Omental fat pad (tissue), 3 donors: ENCODE measurements at regions not wholly inside any gene's neighbourhood (a gene's known extent, or its start where the extent isn't known, plus 50 kb on each side); places are given as distances from the start of the nearest gene placed in this dataset.
"Not testable (repeated sequence)": the region's sequence is repeated elsewhere in the genome, so short reads cannot be mapped to it uniquely, and the experiment has no call there.

Experiments used
- ATAC-seq: fragments of 150-250 bp; one replicate; pipeline ENCODE4 v1.9.1; 2016; ENCODE audit warnings: mild to moderate bottlenecking, moderate library complexity; ENCODE audit not compliant: low FRiP score
- DNase-seq: peaks from one replicate; pipeline ENCODE4 v3.0.0-alpha.2; 2019; ENCODE audit warnings: low spot score
- TF ChIP-seq, protein P1 (sequence below), 3 donors: fragments of 450-650 bp; IDR thresholded peaks; one replicate each; pipeline ENCODE4 v1.5.1; 2016 to 2017; ENCODE audit warnings: antibody characterized with exemption in 3 of 3, mild to moderate bottlenecking in 3 of 3, moderate library complexity in 2 of 3

DNA sequence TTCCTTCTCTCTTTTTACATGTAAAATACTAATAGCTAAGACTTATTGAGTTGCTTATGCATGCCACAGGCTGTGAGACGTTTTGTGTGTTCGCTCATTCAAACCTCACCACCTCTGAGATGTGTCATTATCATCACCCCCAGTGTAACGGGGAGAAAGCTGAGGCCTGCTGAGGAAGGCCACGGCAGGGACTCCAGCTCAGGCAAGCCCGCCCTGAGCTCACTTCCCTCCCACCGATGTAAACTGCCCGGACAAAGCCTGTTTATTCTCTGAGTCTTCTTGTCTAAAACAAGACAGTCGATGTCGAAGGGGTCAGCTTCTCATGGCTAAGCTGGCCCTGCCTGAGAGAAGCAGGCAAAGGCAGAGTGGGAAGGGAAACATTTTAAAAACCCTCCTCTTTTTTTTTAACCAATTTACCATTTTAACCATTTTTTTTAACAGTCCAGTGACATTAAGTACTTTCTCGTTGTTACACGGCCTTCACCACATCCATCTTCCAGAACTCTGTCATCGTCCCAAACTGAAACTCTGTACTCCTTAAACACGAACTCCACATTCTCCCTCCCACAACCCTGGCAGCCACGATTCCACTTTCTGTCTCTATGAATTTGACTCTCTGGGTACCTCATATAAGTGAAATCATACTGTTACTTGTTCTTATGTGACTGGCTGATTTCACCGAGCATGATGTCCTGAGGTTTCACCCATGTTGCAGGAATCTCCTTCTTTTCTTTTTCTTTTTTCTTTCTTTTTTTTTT, 204.8 kb upstream of the GALNT2 start:
- ATAC-seq, result no peak
- TF ChIP-seq, protein P1, sequence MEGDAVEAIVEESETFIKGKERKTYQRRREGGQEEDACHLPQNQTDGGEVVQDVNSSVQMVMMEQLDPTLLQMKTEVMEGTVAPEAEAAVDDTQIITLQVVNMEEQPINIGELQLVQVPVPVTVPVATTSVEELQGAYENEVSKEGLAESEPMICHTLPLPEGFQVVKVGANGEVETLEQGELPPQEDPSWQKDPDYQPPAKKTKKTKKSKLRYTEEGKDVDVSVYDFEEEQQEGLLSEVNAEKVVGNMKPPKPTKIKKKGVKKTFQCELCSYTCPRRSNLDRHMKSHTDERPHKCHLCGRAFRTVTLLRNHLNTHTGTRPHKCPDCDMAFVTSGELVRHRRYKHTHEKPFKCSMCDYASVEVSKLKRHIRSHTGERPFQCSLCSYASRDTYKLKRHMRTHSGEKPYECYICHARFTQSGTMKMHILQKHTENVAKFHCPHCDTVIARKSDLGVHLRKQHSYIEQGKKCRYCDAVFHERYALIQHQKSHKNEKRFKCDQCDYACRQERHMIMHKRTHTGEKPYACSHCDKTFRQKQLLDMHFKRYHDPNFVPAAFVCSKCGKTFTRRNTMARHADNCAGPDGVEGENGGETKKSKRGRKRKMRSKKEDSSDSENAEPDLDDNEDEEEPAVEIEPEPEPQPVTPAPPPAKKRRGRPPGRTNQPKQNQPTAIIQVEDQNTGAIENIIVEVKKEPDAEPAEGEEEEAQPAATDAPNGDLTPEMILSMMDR (IDR thresholded peaks at IDR 0.05), result no peak
- no peak for DNase-seq

DNA sequence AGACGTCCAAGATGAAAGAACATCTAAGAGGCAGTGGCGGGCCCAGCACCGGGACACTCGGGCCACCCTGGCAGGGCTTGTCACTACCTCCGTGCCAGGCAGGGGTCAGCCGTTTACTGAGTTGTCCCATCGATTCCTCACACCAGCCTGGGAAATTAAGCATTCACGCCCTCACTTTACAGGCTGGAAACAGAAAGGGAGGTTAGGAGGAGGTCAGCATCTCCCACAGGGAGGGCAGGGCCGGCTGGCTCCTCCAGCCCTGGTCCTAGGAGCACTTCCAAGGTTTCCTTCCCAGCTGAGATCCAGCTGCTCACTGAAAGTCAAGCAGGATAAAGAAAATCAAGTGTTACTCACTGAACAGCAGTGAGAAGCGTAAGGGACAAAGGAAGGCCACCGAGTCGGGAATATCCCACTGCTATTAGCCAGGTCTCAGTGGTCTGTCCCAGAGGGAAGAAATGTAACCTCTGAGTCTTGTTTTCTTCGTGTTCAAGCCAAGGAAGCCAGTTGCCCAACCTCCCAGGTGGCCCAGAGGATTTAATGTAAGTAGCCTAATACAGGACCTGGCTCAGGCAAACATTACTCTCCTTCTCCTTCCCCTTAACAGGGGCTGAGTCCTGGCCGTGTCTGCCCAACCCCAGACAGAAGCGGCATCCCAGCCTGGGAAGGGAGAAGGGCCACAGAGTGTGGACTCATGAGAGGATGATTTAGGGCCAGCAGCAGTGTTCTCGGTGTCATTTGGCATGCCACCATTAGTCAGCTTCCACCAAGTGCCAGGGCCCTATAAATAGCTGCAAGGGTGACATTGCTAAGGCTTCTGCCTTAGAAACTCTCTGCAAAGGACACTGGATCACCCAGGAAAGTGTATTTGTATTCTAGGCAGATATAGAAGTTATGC, 203.1 kb upstream of the GALNT2 start:
- no peak for DNase-seq
- ATAC-seq, result no peak
- TF ChIP-seq, protein P1 (IDR thresholded peaks at IDR 0.05), result no peak

DNA sequence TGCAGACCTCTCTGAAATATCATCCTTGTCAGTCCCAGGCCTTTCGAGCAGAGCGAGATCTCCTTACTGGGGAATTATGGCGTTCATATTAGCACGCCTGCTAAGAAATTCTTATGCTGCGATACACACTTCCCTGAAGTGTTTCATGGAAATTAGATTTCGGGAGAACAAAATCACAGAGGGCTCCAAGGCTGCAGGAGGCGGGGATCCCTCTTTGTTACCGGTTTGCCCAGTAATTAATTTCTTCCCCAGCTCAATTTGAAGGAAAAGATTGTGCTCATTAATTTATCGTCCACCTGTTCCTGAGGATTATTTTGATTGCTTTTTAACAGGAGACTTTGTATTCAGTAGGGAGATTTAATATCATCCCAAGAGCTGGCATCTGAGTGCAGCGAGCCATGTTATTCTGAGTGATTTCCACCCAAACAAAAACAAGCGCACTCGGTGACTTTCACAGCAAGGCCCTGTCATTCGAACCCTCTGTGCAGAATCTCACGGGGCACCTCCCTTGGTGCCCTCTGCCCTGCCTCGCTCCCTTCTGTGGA, 202.3 kb upstream of the GALNT2 start:
- TF ChIP-seq, protein P1 (IDR thresholded peaks at IDR 0.05), result no peak
- ATAC-seq, result no peak
- no peak for DNase-seq

DNA sequence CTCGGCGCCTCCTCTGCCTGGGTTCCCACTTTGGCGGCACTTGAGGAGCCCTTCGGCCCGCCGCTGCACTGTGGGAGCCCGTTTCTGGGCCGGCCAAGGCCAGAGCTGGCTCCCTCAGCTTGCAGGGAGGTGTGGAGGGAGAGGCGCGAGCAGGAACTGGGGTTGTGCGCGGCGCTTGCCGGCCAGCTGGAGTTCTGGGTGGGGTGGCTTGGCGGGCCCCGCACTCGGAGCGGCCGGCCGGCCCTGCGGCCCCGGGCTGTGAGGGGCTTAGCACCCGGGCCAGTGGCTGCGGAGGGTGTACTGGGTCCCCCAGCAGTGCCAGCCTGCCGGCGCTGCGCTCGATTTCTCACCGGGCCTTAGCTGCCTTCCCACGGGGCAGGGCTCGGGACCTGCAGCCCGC, 201.7 kb upstream of the GALNT2 start:
- DNase-seq, ATAC-seq: not testable (repeated sequence)

DNA sequence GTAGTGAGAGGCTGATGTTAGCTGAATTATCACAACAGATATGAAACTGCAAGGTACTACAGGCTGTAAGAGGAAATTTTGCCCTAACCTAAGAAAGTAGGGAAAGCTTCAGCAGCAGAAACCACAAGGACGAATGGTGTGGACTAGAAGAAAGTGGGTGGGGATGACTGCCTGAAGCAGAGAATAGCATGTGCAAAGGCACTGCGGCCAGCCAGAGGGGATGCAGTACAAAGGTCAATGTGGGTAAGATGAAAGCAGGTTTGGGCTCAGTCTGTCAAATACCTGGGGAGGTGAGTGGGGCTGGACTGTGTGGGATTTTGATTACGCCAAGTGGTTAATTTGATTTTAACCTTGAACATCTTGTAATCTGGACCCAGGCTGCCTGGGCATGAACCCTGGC, 199.3 kb upstream of the GALNT2 start:
- TF ChIP-seq, protein P1 (IDR thresholded peaks at IDR 0.05), result no peak
- ATAC-seq (no peak), DNase-seq (no peak)

DNA sequence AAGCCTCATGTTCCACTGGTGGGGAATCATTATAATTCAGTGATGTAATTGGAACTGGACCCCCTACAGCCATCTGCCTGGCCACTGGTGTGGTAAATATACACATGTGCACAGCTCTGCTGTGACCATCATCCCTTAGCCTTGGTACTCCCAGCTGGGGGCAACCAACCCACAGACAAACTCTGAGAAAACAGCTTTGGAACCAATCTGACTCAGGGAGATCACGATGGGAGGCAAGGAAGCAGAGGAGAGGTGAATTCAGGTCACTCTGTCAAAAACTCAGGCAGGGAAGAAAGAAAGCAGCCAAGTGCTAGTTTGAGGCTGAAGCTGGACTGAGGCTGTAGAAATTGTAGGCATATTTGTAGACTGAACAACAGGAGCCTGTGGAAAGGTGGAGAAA, 197.8 kb upstream of the GALNT2 start:
- no peak for ATAC-seq
- no peak for DNase-seq
- TF ChIP-seq, protein P1 (IDR thresholded peaks at IDR 0.05), result no peak

DNA sequence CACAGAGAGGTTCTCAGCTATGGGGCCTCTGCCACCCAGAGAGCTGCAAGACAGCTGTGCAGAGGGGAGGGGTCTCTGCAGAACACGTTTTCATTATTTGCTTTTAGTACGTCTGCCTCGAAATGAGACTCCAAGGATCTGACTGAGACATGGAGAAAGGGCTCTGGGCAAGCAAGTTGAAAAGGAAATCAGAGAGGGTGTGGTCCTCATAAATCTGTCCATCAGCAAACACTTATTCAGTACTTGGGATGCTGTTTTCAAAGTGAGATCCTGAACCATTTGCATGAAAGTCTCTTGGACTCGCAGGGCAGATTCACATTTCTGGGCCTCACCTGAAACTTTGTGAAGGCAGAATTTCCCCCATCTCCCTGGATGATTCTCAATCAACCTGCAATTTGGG, 197.4 kb upstream of the GALNT2 start:
- ATAC-seq, result no peak
- DNase-seq, result no peak
- TF ChIP-seq, protein P1 (IDR thresholded peaks at IDR 0.05), result no peak
